ENCODE measurements at regions not wholly inside any gene's neighbourhood (a gene's known extent, or its start where the extent isn't known, plus 50 kb on each side); places are given as distances from the start of the nearest gene placed in this dataset.
"Not testable (repeated sequence)": the region's sequence is repeated elsewhere in the genome, so short reads cannot be mapped to it uniquely, and the experiment has no call there.

- H3K4me1 Mint-ChIP-seq; H3K27ac Mint-ChIP-seq; H3K4me3 Mint-ChIP-seq; DNase-seq (ENCODE audit: low spot score in 2 of 2); H3K36me3 Mint-ChIP-seq; ATAC-seq: not testable (repeated sequence)
- H3K9me3 Mint-ChIP-seq, result peaks cover 12% of the 10 kb centered on the region
Measured at GRCh38 chr7:79767876-79768560, 314.6 kb upstream of the MAGI2 start.

DNA sequence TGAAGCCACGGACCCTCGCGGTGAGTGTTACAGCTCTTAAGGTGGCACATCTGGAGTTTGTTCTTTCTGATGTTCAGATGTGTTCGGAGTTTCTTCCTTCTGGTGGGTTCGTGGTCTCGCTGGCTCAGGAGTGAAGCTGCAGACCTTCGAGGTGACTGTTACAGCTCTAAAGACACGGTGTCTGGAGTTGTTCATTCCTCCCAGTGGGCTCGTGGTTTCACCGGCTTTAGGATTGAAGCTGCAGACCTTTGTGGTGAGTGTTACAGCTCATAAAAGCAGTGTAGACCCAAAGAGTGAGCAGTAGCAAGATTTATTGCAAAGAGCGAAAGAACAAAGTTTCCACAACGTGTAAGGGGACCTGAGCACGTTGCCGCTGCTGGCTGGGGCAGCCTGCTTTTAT is 313.7 kb upstream of the MAGI2 start:
- H3K4me1 Mint-ChIP-seq; H3K27ac Mint-ChIP-seq; ATAC-seq; DNase-seq (ENCODE audit: low spot score in 2 of 2); H3K4me3 Mint-ChIP-seq; H3K36me3 Mint-ChIP-seq: not testable (repeated sequence)
- peaks cover 12% of the 10 kb centered on the region for H3K9me3 Mint-ChIP-seq

GRCh38 chr7:79761876-79762429 is 308.5 kb upstream of the MAGI2 start:
- Mint-ChIP-seq H3K36me3 (no peaks in the 10 kb centered on the region), H3K4me3 (no peak overlapping the region), H3K4me1 (no peaks in the 10 kb centered on the region), H3K27ac (no peak overlapping the region), H3K9me3 (peaks cover 16% of the 10 kb centered on the region)
- DNase-seq (ENCODE audit: low spot score in 2 of 2) (no peak), ATAC-seq (no peak)

GRCh38 chr7:79750941-79751340 is 297.5 kb upstream of the MAGI2 start:
- not testable (repeated sequence) for H3K36me3 Mint-ChIP-seq; H3K4me3 Mint-ChIP-seq; H3K27ac Mint-ChIP-seq; ATAC-seq; H3K4me1 Mint-ChIP-seq; DNase-seq (ENCODE audit: low spot score in 2 of 2)
- peaks cover 10% of the 10 kb centered on the region for H3K9me3 Mint-ChIP-seq

- DNase-seq (ENCODE audit: low spot score in 2 of 2) (no peak), ATAC-seq (no peak)
- Mint-ChIP-seq H3K4me1 (no peaks in the 10 kb centered on the region), H3K27ac (no peak overlapping the region), H3K36me3 (no peaks in the 10 kb centered on the region), H3K9me3 (peaks cover 8% of the 10 kb centered on the region), H3K4me3 (no peak overlapping the region)
Measured at GRCh38 chr7:79749856-79750255, 296.4 kb upstream of the MAGI2 start.

DNA sequence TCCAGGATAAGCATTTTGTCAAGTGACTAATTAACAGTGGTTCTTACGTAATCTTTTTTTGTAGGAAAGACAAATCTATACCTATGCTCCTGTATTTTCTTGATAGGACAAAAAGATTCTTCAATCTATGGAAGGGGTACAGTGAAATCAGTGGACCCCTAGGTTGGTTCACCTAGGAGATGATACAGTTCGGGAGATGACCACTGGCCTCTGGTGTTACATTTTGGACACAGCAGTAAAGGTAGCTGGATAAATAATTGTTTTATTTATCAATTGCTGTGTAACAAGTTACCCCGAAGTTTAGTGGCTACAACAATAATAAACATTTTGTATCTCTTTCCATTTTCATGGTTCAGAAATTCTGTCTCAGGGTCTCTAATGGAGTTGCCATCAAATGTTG is 288.2 kb upstream of the MAGI2 start:
- no peak overlapping the region for H3K4me3 Mint-ChIP-seq
- no peaks in the 10 kb centered on the region for H3K4me1 Mint-ChIP-seq
- DNase-seq (ENCODE audit: low spot score in 2 of 2) (no peak), ATAC-seq (no peak)
- H3K36me3 Mint-ChIP-seq, result no peaks in the 10 kb centered on the region
- H3K27ac Mint-ChIP-seq, result no peak overlapping the region
- H3K9me3 Mint-ChIP-seq, result peaks cover 15% of the 10 kb centered on the region

DNA sequence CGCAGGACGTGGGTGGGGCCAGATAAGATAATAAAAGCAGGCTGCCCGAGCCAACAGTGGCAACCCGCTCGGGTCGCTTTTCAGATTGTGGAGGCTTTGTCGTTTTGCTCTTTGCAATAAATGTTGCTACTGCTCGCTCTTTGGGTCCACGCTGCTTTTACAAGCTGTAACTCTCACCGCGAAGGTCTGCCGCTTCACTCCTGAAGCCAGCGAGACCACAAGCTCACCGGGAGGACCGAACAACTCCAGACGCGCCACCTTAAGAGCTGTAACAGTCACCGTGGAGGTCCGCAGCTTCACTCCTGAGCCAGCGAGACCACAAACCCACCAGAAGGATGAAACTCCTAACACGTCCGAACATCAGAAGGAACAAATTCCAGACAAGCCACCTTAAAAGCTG is 286.6 kb upstream of the MAGI2 start:
- peaks cover 11% of the 10 kb centered on the region for H3K9me3 Mint-ChIP-seq
- H3K4me1 Mint-ChIP-seq, result no peaks in the 10 kb centered on the region
- H3K27ac Mint-ChIP-seq, result no peak overlapping the region
- H3K4me3 Mint-ChIP-seq, result no peak overlapping the region
- H3K36me3 Mint-ChIP-seq, result no peaks in the 10 kb centered on the region
- DNase-seq (ENCODE audit: low spot score in 2 of 2), result no peak
- ATAC-seq, result no peak

GRCh38 chr7:79739036-79739709 is 285.7 kb upstream of the MAGI2 start:
- H3K9me3 Mint-ChIP-seq, result peaks cover 12% of the 10 kb centered on the region
- ATAC-seq; H3K27ac Mint-ChIP-seq; H3K4me1 Mint-ChIP-seq; H3K4me3 Mint-ChIP-seq; DNase-seq (ENCODE audit: low spot score in 2 of 2); H3K36me3 Mint-ChIP-seq: not testable (repeated sequence)

DNA sequence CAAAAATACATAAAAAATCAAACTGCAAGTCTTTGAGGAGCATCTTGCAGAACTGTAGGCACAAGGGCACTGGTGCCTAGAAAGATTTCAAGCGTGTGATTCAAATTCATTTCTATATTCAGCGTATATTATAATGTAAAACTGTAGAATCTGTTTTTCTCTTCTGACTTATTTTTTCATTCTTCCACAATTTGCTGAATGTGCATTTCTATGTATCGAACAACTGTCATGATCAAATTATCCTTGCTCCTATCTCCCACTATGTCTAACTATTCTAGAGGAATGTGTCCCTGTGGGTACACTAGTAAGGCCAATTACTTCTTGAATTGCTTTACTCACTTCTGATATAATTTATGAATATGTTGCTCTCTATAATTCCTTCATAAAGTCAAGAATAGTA is 283.0 kb upstream of the MAGI2 start:
- DNase-seq (ENCODE audit: low spot score in 2 of 2), result no peak
- Mint-ChIP-seq H3K36me3 (no peaks in the 10 kb centered on the region), H3K4me1 (no peaks in the 10 kb centered on the region), H3K9me3 (peaks cover 32% of the 10 kb centered on the region), H3K27ac (no peak overlapping the region), H3K4me3 (no peak overlapping the region)
- ATAC-seq, result no peak

- Mint-ChIP-seq H3K27ac (no peak overlapping the region), H3K4me3 (no peak overlapping the region)
Measured at GRCh38 chr7:79735012-79735411, 281.5 kb upstream of the MAGI2 start.

DNA sequence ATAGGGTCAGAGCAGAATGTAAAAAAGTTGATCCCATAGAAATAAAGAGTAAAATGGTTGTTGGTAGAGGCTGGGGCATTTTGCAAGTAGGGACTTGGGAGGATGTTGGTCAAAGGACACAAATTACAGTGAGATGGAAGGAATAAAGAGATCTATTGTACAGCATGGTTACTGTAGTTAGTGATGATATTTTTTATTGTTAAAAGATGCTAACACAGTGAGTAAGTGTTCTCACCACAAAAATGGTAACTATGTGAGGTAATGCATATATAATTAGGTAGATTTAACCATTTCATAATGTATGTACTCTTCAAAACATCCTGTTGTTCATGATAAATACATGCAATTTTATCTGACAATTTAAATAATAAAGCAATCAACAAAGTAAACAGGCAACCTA is 280.7 kb upstream of the MAGI2 start:
- ATAC-seq, result no peak
- Mint-ChIP-seq H3K4me1 (no peaks in the 10 kb centered on the region), H3K36me3 (no peaks in the 10 kb centered on the region), H3K4me3 (no peak overlapping the region), H3K27ac (no peak overlapping the region), H3K9me3 (peaks cover 31% of the 10 kb centered on the region)
- DNase-seq (ENCODE audit: low spot score in 2 of 2), result no peak

More at GRCh38 chr7:79735012-79735411, 281.5 kb upstream of the MAGI2 start:
- peaks cover 31% of the 10 kb centered on the region for H3K9me3 Mint-ChIP-seq
- no peaks in the 10 kb centered on the region for H3K4me1 Mint-ChIP-seq
- H3K36me3 Mint-ChIP-seq, result no peaks in the 10 kb centered on the region
- no peak for ATAC-seq
- DNase-seq (ENCODE audit: low spot score in 2 of 2), result no peak

DNA sequence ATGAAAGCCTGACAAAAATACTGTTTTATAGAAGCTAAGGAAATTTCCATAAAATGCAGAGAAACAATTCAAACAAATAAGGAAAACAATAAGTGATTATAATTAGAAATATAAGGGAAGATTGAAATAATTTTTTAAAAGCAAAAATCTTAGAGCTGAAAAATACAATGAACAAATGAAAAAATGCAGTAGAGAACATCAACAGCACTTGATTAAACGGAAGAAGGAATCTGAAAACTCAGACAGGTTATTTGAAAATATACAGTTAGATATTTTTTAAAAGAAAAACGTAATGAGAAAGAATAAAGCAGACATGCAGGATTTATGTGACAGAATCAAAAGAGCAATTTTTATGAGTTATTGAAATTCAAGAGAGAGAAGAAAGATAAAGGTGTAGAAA is 279.1 kb upstream of the MAGI2 start:
- Mint-ChIP-seq H3K27ac (no peak overlapping the region), H3K36me3 (no peaks in the 10 kb centered on the region), H3K9me3 (peaks cover 31% of the 10 kb centered on the region), H3K4me1 (no peaks in the 10 kb centered on the region), H3K4me3 (no peak overlapping the region)
- ATAC-seq (no peak), DNase-seq (ENCODE audit: low spot score in 2 of 2) (no peak)

DNA sequence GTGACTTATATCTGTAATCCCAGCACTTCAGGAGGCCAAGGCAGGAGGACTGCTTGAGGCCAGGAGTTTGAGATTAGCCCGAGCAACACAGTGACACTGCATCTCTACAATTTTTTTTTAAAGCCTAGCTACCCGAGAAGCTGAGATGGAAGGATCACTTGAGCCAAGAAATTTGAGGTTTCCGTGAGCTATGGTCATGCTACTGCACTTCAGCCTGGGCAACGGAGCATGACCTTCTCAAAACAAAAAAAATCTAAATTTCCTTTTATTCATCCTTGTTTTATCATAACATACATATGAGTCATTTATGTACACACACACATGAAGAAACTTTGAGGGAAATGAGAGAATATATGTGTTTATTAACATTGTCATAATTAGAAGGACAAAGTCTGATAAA is 277.5 kb upstream of the MAGI2 start:
- Mint-ChIP-seq H3K27ac (no peak overlapping the region), H3K9me3 (peaks cover 29% of the 10 kb centered on the region), H3K36me3 (no peaks in the 10 kb centered on the region), H3K4me1 (no peaks in the 10 kb centered on the region), H3K4me3 (no peak overlapping the region)
- ATAC-seq (no peak), DNase-seq (ENCODE audit: low spot score in 2 of 2) (no peak)

- H3K9me3 Mint-ChIP-seq, result peaks cover 16% of the 10 kb centered on the region
- H3K36me3 Mint-ChIP-seq, result no peaks in the 10 kb centered on the region
- ATAC-seq (no peak), DNase-seq (ENCODE audit: low spot score in 2 of 2) (no peak)
- H3K4me3 Mint-ChIP-seq, result no peak overlapping the region
- H3K4me1 Mint-ChIP-seq, result no peaks in the 10 kb centered on the region
- H3K27ac Mint-ChIP-seq, result no peak overlapping the region
Measured at GRCh38 chr7:79723833-79724618, 270.6 kb upstream of the MAGI2 start.

DNA sequence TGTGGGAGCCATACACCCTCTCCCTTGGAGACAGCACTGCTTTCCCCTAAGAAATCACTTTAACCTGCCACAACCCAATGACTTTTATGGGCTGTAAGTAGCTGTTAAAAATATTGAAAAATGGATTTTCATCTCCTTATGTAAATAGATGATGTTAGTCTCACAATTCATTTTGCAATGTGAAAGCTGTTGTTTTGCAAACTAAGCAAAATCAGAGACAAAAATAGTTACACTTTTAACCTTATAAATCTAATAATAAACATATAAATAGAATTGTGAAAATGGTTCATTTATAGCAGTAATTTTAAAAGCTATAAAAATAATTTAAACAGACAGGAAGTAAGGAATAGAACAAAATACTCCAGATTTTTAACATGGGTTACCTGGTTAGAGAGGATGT is 268.8 kb upstream of the MAGI2 start:
- H3K36me3 Mint-ChIP-seq, result no peaks in the 10 kb centered on the region
- ATAC-seq, result no peak
- no peaks in the 10 kb centered on the region for H3K4me1 Mint-ChIP-seq
- H3K4me3 Mint-ChIP-seq, result no peak overlapping the region
- no peak for DNase-seq (ENCODE audit: low spot score in 2 of 2)
- no peak overlapping the region for H3K27ac Mint-ChIP-seq
- peaks cover 22% of the 10 kb centered on the region for H3K9me3 Mint-ChIP-seq

All from stimulated activated effector memory CD8-positive, alpha-beta T cell treated with anti-CD3 and anti-CD28 coated beads, Interleukin-12 subunit alpha, Interleukin-12 subunit beta, amount 100 ng/mL, for 72 hours (primary cell).